HG02678 (cell line): ENCODE measurements at regions not wholly inside any gene's neighbourhood (a gene's known extent, or its start where the extent isn't known, plus 50 kb on each side); places are given as distances from the start of the nearest gene placed in this dataset.

Experiments
- ATAC-seq: cut with Tn5 transposase; IDR thresholded peaks from one replicate; pipeline ENCODE4 v1.9.1; 2021; ENCODE audit warnings: mild to moderate bottlenecking, moderate library complexity; ENCODE audit not compliant: unreplicated experiment

- no peak for ATAC-seq
These were observed 87.2 kb upstream of the XCR1 start for GRCh38 chr3:46114323-46114988.

GRCh38 chr3:46113608-46114007 lies 86.3 kb upstream of the XCR1 start:
- no peak for ATAC-seq

- ATAC-seq, result no peak
These were observed 85.7 kb upstream of the XCR1 start for GRCh38 chr3:46112984-46113383.

DNA sequence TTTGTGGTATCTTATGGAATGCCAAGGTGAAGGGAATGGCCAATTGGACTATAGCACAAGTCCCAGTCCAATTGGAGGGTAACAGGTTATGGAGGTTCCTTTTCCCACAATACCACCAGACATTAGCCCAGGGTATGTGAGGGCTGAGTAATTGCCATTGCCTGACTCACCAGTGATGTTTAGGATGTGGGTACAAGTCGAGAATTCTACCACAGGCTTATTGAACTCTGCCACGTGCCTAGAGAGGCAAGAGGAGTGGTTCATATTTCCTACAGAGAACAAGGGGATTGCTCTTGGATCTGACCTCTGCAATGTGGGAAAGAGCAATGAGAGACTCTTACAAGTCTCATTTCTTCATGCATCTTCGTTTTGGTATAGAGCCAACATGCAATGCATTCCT lies 85.0 kb upstream of the XCR1 start:
- ATAC-seq, result no peak

DNA sequence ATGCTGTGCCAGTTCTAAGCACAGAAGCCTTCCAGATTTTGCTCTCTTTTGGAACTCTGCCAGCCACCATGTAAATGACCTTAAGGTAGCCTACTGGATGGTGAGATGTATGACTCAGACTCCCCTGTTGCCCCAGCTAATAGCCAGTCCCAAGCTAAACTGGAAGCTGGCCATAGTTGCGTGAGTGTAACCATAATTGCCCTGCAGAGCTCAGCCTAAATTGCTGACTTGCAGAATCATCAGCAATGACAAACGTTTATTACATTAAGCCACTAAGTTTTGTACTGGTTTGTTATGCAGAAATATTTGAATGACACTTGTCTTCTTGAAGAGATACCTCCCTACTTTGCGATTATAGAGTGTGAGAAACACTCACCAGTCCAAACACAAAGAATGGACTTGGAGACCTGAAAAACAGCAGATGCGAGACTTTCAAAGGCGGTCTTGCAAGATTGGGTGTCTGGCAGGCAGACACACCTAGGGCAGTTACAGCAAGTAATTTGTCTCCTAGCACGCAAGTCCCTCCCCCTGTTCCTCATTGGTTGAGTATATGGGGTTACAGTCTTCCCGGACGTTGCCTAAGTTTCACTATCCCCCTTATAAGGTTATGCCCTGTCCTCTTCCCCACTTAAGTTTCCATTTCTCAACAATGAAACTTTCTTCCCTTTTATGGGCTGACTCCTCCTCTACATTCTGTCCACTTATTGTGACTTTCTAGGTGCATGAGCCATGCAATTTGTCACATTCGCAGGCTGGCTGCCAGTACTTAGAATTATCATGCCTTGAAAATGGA lies 83.6 kb upstream of the XCR1 start:
- ATAC-seq, result peak; percentile 87

GRCh38 chr3:46107682-46108081 lies 80.4 kb upstream of the XCR1 start:
- no peak for ATAC-seq

DNA sequence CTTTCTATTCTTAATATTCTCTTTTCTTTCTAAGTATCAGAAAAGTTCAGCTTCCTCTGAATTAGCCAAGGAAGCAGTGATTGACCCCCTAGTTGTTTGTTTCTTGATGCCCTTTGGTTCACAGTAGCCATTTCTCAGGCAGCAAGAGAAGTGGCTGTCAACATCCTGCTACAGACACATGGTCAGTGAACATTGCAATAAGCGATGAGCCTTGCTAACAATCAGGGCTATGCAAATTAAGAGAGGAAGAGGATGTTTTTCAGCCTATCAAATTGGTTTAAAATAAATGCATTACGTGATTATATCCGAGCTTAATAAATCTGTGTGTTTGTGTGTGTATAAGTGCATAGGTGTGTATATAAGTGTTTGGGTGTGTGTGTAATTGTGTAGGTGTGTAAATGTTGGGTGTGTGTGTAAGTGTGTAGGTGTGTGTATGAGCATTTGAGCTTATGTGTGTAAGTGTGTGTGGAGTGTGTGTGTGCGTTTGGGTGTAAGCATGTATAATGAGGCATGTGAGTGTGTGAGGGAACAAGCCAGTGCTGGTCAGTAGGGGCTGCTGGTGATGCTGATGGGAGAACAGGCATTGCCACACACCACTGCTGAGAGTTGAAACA lies 78.1 kb upstream of the XCR1 start:
- no peak for ATAC-seq

DNA sequence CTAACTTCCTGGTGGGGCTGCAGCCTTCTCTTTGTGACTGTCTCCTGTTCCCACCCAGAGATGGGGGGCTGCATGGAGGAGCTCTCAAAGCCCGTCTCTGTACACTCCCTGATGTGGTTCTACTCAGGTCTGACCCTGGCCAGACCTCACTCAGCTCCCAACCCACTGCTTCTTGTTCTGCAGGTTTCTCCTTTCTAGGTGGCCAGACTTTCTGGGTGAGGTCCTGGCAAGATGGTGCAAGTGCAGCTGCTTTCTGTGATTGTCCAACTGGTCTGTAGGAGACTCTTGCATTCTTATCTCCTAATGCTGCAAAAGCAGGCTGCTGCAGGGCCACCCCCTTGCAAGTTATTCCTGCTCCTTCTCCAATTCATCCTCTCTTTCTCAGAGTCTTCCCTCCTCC lies 77.4 kb upstream of the XCR1 start:
- ATAC-seq, result no peak

GRCh38 chr3:46102780-46103130 lies 75.5 kb upstream of the XCR1 start:
- ATAC-seq, result no peak

- ATAC-seq, result no peak
These were observed 74.9 kb upstream of the XCR1 start for GRCh38 chr3:46102059-46102779.

GRCh38 chr3:46100812-46101211 lies 73.5 kb upstream of the XCR1 start:
- ATAC-seq, result no peak

DNA sequence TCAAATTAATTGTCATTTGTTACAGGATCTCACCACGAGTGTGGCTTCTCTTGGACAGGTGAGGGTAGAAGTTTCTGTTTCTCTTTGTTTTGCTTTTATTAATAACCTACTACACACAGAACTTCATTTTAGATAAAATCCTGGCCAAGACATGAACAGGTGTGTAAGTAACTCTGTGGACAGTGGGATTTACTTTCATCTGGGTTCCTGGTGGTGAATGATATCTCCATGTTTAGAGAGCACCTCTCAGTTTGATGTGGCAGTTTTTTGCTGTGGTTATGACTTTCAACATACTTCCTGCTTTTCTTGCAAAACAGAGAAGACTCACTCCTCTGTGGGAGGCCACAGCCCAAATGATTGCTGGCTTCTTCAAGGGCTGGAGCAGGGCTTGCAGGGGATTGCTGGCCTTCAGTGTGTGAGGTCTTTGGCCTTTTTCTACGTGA lies 71.1 kb upstream of the XCR1 start:
- peak; percentile 51 for ATAC-seq

- ATAC-seq, result peak; percentile 15
These were observed 70.5 kb upstream of the XCR1 start for GRCh38 chr3:46097691-46098241.

DNA sequence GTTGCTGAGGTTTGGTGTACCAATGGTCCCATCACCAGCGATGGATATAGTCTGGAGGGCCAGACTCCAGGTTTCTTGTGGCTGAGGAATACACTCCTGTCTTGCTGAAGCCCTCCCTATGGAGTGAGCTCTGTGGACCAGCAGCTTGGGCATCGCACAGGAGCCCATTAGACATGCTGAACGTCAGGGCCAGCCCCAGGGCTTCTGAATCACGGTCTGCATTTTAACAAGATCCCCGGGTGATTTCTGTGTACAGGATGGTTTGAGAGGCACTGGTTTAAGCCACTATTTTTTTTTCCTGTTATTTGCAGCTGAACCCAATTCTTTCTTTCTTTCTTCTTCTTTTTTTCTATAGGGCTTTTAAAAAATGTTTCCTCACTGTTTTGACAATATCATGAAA lies 69.5 kb upstream of the XCR1 start:
- ATAC-seq, result no peak

DNA sequence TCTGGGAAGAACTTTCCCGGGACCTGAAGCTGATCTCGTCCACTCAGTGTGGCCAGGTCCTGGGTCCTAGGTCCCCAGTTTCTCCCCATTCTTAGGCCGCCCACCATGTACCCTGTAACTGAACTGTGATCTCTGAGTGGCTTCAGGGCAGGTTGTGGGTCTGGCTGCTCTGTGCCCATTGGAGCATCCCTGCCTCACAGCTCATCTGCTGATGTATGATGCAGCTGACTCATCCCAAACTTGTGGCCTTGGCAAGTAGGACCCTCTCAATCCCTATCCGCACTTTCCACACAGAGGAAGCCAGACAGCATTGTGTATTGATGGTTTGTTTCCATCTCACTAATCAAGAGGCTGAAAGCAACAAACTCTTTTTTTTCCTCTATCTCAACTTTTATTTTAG lies 69.1 kb upstream of the XCR1 start:
- no peak for ATAC-seq

DNA sequence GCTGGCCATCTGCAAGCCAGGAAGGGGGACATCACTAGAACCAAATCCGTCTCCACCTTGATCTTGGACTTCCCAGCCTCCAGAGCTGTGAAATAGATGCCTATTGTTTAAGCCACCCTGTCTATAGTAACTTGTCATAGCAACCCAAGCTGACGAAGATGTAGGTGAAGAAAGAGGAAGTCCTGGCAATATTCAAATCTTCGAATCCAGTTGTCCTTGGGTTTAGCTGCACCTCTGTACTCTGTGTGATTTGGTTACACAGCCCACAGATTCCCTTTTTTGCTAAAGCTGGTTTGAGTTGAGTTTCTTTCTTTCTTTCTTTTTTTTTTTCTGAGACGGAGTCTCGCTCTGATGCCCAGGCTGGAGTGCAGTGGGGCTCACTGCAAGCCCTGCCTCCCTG lies 68.0 kb upstream of the XCR1 start:
- ATAC-seq, result peak; percentile 53

DNA sequence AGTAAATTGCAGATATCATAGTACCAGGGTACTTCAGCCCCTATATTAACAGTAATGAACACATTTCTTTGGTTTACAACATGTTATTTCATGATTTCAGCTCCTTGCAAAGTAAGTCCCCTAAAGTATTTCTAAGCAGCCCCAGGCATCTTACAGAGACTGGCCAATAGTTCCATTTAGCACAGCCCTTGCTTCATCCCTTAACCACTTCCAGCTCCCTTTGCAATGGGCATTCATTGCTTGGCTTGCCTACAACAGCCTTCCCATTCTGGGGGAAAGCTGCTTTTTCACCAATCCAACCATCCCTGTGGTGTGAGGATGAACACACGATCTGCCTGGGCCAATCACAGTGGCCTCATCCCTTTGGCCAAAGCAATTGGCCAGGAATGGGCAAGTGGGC lies 67.2 kb upstream of the XCR1 start:
- no peak for ATAC-seq

DNA sequence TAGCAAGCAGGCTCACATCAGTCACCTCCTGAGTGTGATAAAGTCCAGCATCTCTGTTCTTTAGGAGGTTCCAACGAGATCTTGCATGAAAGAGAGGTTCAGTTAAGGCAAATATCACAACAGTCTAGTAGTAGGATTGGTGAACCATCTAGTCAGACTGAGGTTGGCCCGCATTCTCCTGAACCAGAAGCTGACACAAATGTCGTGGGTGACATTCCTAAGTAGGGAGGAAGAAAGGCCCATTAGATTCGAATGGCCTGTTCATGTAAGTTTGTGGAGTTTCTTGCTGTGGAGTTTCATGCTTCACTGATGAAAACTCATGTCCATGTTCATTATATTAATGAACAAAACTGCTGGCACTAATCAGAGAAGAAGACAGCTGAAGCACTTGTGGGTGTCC lies 66.7 kb upstream of the XCR1 start:
- no peak for ATAC-seq

DNA sequence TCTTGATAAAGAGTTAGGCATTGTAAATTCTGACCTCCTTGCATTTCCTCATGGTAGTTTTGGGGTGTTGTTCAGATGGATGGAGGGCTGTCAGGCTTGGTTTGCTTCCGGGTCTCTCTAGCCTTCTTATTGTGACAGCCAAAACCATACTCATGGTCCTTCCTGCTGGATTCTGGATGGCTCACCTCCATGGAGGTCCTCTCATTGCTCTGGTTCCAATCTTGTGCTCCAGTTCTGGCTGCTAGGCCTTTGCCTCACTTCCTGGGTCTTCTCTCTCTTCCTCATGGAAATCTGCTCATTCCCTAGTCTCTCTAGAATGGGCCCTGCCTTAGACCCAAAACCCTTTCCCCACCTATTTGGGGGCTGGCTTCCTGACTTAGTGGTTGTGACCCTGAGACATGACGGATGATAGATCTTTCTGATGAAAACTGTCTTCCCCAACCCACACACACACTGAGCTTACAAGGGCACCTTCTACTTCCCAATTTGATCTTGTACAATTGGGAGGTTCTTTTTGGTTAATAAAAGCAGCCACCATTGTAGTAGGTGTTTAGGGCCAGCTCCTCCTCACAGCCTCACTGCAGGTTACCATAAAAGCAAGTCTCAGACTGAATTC lies 66.2 kb upstream of the XCR1 start:
- ATAC-seq, result no peak

GRCh38 chr3:46092702-46093080 lies 65.4 kb upstream of the XCR1 start:
- ATAC-seq, result peak; percentile 47
